GM18909 (cell line): ENCODE measurements at regions not wholly inside any gene's neighbourhood (a gene's known extent, or its start where the extent isn't known, plus 50 kb on each side); places are given as distances from the start of the nearest gene placed in this dataset.
"Not testable (repeated sequence)": the region's sequence is repeated elsewhere in the genome, so short reads cannot be mapped to it uniquely, and the experiment has no call there.

Experiments
- ATAC-seq: cut with Tn5 transposase; IDR thresholded peaks from one replicate; pipeline ENCODE4 v1.9.1; 2021; ENCODE audit warnings: mild to moderate bottlenecking; ENCODE audit not compliant: unreplicated experiment, poor library complexity

DNA sequence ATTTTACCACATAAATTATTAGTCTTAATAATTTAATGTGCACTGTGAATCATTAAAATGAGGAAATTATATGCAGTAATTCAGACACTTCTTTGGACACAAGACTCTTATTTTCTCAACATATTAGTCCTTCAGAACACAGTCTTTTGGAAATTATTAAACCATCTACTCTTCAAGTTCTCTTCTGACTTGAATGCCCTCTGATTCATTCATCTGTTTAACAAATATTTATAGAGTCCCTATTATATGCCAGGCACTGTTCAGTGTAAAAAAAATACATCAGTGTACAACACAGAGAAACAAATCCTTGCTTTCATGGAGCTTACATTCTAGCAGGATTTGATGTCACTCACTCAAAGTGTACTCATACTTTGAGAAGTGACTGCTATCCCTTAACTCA is 163.4 kb upstream of the IL12B start:
- ATAC-seq = no peak

DNA sequence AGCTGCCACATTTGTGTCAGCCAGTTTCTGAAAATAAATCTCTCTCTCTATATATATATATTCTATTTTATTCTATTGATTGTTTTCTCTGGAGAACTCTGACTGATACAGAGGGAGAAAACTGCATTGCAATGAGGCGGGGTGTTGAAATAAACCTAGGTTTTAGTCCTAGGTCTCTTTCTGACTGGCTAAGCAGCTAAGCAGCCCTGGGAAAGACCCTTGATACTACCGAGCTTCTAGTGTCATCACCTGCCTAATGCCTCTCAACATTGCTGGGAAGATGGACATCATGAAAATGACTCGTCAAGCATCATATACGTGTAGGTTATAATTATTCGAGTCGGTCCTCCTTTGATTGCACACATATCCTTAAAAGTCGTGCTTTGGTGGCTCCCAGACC is 166.5 kb upstream of the IL12B start:
- ATAC-seq = no peak

DNA sequence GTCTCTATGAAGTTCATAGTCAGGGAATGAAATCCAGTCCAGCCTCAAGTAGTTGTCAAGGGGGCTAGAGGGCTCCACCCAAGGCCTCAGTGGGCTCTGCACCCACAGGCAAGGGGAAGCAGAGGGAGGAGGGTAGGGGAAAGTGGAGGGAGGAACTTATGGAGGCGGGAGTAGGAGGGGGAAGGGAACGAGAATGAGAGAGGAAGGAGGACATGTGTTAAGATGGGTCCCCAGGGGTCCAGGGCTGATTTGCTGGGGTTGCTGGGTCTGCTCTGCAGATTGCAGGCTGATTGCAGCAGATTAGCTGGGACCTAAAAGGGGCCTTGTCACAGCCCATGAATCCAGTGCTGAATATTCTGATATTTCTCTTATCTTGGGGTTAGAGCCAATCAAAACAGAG is 166.9 kb upstream of the IL12B start:
- no peak for ATAC-seq

DNA sequence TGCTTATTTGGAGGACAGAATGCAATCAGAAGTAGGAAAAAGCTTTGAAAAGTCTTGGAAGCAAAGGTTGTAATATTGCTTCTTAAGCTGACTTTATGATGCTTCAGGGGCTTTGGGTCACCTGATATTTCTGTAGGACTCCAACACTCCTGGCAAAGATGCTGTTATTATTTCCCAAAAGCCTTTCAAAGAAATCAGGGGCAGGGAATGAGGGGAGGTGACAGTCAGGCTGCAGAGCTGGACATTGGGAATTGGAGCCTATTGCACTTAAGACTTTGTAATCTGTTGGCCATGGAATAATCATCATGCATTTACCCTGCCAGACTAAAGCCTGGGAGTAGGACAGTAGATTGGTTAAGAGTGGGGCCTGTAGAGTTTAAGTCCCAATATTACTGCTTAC is 168.3 kb upstream of the IL12B start:
- no peak for ATAC-seq

DNA sequence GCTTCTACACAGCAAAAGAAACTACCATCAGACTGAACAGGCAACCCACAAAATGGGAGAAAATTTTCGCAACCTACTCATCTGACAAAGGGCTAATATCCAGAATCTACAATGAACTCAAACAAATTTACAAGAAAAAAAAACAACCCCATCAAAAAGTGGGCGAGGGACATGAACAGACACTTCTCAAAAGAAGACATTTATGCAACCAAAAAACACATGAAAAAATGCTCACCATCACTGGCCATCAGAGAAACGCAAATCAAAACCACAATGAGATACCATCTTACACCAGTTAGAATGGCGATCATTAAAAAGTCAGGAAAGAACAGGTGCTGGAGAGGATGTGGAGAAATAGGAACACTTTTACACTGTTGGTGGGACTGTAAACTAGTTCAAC is 171.8 kb upstream of the IL12B start:
- ATAC-seq = not testable (repeated sequence)

DNA sequence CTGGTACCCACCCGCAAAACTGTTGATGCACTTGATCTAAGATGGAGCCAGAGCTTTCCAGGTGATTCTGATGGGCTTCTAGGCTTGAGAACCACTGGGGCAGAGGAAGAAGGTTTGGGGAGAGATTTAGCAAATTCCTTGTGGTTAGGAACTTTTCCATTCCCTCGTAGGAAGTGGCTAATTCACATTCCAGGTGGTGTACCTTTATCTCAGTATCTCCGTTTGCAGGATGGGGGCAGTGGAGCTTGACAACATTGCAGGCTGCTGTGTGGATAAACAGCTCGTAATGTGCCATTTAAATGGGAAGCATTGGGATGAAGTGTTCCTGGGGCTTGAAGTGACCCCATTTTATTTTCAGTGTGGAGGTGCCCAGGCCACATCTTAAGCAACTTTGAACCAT is 172.9 kb upstream of the IL12B start:
- ATAC-seq = no peak

DNA sequence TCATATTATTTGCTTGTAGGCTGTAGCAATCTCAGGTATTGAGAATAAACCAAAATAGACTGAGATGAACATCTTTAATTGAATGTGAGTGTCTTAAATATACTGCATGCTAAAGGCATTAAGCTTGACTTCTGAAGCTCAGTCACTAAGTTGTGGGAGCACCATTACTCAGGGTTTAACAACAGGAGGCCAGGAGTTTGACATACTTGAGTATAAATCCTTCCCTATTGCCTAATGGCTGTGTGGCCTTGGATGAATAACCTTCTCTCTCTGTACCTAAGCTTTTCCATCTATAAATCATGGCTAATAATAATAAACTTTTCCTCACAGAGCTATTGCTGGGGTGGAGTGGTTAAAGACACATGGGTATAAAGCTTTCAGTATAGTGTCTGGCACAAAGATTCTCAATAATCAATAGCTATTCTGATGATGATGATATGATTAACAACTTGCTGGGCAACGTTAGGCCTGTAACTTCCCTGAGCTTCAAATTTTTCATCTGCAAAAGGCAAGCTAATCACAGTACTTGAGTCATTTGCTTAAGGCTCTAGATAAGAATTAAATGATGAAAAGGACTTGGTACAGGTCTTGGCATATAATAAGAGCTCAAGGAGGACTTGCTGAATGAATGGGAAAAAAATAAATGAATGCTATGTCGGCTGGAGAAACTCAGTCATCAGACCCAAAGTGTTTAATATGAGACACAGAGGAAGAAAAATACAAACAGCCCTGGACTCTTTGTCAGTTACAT is 174.0 kb upstream of the IL12B start:
- ATAC-seq = no peak

DNA sequence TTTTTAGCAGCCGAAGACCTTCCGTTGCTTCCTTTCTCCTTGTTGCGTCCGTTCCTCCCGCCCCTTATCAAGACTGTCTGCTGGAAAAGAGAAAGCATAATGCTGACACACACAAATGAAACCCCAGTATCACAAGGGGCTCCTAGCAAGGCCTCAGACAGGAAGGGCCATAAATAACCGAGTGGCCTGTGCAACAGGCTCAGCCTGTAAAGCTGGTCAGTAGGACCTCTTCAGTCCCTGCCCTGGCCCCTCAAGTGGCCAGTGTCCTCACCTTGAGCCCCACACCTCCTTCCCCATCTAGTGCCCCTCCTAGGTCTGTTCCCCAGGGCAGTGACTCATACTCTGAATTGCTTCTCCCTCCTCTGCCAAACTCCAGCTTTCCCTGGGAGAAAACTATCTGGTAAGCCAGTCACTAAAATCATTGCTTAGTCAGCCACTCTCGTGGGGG is 174.6 kb upstream of the IL12B start:
- no peak for ATAC-seq

DNA sequence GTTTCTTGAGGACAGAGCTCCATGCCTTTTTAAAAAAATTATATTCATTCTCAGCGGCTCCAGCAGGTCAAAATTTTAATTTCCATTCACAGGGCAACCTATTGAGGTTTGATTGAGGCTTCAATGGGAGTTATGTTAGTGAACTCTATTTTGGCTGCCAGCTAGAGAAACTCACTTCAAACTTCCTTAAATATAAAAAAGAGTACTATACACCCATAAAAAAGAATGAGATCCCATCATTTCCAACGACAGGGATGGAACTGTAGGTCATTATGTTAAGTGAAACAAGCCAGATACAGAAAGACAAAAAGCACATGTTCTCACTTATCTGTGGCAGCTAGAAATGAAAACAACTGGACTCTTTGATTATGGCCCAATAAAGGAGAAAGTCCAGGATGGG is 176.8 kb upstream of the IL12B start:
- no peak for ATAC-seq

DNA sequence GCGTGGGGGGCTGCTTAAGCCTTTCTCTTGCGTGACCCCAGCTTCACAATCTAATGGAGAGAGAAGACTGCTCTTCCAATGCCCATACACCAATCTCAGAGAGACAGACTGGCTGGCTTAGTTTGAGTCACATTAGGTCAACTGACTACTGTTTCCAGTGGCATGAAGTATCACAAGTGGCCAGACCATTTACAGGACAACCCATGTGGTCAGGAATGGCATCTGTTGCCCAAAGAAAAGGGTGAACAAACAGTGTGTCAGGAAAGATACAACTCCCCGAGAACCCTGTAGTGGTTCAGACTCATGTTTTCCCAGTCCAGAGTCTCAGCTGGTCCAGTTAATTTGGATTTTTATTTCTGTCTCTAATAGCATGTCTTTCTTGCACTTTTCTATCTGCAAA is 177.4 kb upstream of the IL12B start:
- no peak for ATAC-seq

DNA sequence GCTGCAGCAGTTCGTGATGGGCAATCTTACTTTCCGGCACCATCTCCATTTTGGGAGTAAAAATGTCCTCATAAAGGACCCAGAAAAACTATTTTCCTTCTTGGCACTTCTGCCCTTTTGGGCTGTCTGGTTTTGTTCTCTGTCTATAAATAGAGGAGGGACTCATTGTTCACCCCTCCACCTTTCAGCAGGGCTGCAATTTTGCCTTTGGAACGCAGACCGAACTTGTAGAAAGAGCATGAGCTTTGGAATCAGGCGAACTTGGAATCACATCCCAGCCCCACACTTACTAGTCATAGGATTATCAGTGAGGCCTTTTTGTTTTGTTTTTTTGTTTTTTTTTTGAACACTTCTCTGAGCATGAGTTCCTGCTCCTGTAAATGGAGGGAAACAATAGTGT is 178.1 kb upstream of the IL12B start:
- ATAC-seq = no peak

DNA sequence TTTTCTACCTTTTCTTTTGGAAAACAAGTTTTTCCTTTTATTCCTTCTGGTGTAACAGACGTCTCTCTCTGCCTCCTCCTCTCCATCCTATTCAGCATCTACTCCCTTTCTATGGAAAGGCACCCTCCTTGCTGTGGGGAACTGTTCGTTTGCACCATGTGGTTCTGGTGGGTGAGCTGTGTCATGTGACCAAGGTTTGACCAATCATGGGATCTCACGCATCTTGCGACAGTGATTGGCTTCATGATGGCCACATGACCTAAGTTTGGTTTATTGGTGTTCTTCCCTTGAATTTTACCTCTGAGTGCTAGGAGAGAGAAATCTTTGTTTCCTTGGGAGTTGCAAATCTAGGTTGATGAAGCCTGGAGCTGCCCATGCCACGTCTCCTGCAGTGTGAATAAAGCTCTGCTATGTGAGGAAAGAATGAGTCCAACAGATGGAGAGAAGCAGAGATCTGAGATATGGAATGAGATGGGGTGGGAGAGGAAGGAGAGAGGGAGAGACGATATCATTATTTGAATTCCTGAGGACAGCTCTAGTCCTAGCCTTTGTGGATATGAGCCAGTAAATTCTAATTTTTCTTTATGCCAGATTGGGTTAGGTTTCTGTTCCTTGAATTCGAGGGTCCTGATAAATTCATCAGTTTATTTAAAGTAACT is 178.8 kb upstream of the IL12B start:
- ATAC-seq = no peak

DNA sequence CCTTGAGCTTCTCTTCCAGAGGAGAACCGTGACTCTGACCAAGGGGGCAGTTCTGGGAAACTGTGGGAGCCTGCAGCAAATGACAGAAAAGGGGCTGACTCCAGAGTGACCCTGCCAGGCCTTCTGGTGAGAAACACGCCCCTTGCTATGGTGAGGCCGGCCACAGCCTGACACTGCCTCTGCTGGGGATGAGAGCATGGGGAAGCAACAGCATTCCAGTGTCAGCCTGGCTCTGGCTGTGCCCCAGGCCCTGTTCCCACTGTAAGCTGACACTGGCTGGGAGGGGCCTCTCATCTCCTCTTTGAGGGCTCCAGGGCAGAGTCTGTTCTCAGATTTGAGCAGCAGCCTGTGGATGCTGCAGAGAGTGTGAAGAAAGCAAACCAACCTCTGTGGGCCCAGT is 180.0 kb upstream of the IL12B start:
- ATAC-seq = no peak

DNA sequence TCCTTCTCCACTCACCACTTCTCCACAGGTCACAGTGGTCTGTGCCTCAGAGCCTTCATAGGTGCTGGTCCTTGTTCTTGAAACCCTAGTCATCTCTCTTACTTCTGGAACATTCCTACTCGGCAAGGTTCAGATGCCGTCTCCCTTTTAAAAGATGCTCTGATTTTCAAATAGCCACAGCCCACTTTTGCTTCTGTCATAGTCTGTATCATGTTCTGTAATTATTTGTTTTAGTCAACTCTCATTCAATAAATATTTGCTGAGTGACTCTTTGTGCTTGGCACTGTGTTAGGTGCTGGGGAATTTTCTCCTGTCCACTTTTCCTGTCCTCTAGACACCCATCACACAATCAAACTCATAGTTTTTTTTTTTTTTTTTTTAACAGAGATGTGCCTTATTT is 181.3 kb upstream of the IL12B start:
- no peak for ATAC-seq

DNA sequence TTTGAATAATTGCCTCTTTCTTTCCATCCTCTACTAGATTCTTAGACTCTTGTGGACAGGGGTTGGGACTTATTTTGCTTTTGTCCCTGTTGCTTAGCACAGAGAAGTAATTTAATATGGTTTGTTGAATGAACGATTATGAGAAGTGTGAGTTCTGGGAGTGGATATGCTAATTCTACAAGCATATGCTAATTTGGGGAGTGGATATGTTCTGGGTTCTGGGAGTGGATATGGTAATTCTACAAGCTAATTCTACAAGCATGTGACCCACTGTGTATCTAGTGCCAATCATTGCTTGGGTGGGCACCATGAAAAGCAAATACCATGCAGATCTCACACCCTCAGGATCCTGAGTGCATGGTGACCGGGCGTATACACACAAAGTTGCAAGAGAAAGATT is 181.8 kb upstream of the IL12B start:
- no peak for ATAC-seq

DNA sequence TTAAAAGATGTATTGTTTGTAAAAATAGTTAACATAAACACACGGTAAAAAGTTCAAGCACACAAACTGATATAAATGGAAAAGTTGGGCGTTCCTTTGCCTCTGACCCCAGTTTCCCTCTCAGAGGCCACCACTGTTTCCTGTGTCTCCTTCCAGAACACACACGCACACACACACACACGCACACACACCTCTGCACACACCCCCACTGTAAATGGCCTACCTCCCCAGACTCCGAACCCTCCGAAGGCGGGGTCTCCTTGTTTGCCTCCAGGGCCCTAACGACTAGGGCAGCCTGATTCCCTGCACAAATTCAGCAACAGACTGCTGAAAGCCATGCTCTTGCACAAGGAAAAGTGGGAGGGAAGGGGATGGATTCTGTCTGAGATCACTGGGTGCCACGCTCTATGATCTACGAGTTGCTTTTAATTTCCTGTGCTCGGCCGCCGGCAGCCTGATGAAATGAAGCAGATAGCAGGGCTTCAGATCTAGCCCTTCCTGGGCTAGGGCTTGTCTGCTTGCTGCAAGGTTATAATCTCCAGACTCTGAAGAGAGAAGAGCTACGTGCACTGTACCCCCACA is 184.0 kb upstream of the IL12B start:
- ATAC-seq = no peak

DNA sequence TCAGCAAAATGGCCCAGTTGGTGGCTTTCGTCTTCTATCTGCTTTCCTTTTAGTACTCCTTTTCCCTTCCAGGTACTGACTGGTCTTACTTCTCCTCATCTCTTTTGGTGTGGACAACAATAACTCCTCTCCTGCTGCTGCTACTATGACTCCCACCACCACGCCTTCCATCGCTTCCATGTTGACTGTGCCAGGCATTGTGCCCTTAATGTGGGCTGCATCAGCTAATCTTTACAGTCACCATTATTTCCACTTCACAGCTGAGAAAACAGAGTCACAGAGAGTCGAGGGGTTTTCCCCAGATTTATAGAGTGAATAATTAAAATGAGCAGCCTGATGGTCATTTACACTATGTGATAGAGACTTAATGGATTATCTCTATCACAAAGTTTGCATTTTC is 184.9 kb upstream of the IL12B start:
- ATAC-seq = no peak

DNA sequence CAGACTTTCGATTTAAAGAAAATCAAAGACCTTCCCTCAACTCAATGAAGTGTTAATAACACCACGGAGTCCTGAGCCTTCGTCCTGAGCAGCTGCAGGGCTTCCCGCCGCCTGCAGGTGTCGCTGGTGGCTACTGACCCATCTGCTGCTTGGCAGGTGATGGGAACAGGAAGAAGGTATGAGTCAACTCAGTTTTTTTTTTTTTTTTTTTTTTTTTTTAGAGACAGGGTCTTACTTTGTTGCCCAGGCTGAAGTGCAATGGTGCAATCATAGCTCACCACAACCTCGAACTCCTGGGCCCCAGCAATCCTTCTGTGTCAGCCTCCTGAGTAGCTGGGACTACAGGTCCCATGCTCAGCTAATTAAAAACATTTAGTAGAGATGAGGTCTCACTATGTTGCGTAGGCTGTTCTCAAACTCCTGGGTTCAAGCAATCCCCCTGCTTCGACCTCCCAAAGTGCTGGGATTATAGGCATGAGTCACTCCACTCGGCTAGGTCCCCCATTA is 185.7 kb upstream of the IL12B start:
- peak; percentile 97 for ATAC-seq

DNA sequence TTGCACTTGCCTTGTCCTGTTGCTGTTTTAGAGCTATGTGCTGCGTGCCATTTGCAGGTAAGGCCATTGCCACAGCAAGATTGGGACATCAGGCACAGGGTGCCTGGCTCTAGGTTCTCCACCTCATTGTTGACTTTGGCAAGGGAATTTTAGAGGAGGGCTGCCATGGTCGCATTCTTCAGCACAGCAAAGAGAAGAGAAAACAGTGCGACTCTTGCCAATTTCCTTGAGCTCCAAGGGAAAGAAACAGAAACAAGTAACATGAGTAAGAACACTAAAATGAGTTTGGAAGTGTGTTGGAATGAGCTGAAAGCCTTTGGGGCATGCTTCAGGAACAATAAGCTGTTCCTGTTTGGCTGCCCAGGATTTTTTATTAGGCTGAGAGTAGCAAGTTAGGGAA is 188.1 kb upstream of the IL12B start:
- ATAC-seq = no peak

DNA sequence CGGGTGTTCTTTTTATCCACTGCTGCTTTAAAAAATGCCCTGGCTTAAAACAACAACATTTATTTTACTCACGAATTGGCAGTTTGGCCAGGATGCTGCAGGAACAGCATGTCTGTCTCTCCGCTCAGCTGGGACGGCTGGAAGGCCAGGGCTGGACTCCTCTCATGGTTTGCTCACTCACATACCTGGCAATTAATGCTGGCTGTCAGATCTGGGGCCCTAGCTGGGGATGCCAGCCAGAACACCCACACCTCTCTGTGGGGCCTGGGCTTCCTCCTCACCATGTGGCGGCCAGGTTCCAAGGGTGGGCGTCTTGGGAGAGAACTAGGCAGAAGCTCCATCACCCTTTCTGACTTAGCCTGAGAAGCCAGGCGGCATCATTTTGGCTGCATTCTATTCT is 189.1 kb upstream of the IL12B start:
- no peak for ATAC-seq

DNA sequence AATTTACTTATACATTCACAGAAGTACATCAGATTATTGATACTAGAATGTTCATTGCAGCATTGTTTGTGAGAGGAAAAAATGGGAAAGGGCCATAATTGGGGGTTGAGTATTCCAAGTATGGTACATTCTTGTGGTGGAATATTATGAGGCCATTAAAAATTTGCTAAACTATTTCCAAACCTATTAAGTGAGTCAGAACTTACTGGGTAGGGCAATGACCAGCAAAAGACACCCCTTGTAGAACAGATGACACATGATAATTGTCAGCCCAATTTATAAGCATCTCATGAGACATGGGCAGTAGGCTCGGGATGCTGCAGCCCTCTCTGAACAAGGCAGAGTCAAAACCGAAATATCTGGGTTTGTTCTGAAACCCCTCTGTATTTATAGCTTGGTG is 192.6 kb upstream of the IL12B start:
- ATAC-seq = no peak

DNA sequence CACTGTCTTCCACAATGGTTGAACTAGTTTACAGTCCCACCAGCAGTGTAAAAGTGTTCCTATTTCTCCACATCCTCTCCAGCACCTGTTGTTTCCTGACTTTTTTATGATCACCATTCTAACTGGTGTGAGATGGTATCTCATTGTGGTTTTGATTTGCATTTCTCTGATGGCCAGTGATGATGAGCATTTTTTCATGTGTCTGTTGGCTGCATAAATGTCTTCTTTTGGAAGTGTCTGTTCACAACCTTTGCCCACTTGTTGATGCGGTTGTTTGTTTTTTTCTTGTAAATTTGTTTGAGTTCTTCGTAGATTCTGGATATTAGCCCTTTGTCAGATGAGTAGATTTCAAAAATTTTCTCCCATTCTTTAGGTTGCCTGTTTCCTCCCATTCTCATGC is 194.0 kb upstream of the IL12B start:
- ATAC-seq = not testable (repeated sequence)
